Epidermal melanocyte (primary cell): ENCODE measurements at regions not wholly inside any gene's neighbourhood (a gene's known extent, or its start where the extent isn't known, plus 50 kb on each side); places are given as distances from the start of the nearest gene placed in this dataset.

Experiments
- DNase-seq: peaks from one replicate; pipeline ENCODE4 v3.0.0; 2011; ENCODE audit warnings: low spot score; ENCODE audit not compliant: insufficient read length

GRCh38 chr2:121074293-121074932 lies 210.6 kb downstream of the TFCP2L1 start:
- DNase-seq: no peak

- peak; percentile 36 for DNase-seq
These were observed 209.9 kb downstream of the TFCP2L1 start for GRCh38 chr2:121075006-121075551.

GRCh38 chr2:121075641-121076497 lies 209.1 kb downstream of the TFCP2L1 start:
- DNase-seq: no peak

- DNase-seq: no peak
These were observed 208.5 kb downstream of the TFCP2L1 start for GRCh38 chr2:121076498-121076820.

GRCh38 chr2:121076885-121077549 lies 208.0 kb downstream of the TFCP2L1 start:
- no peak for DNase-seq

GRCh38 chr2:121078899-121079298 lies 206.1 kb downstream of the TFCP2L1 start:
- no peak for DNase-seq

GRCh38 chr2:121080013-121080772 lies 204.8 kb downstream of the TFCP2L1 start:
- DNase-seq: peak; percentile 41

GRCh38 chr2:121081701-121082100 lies 203.3 kb downstream of the TFCP2L1 start:
- no peak for DNase-seq

- DNase-seq: no peak
These were observed 202.8 kb downstream of the TFCP2L1 start for GRCh38 chr2:121082191-121082590.

- DNase-seq: no peak
These were observed 200.8 kb downstream of the TFCP2L1 start for GRCh38 chr2:121084130-121084680.

- no peak for DNase-seq
These were observed 199.2 kb downstream of the TFCP2L1 start for GRCh38 chr2:121085801-121086200.

- DNase-seq: no peak
These were observed 198.6 kb downstream of the TFCP2L1 start for GRCh38 chr2:121086450-121086849.

GRCh38 chr2:121087117-121087516 lies 197.9 kb downstream of the TFCP2L1 start:
- DNase-seq: no peak

GRCh38 chr2:121088251-121089165 lies 196.5 kb downstream of the TFCP2L1 start:
- no peak for DNase-seq

- DNase-seq: no peak
These were observed 195.9 kb downstream of the TFCP2L1 start for GRCh38 chr2:121089166-121089510.

- no peak for DNase-seq
These were observed 194.8 kb downstream of the TFCP2L1 start for GRCh38 chr2:121090088-121090715.

GRCh38 chr2:121092095-121092494 lies 192.9 kb downstream of the TFCP2L1 start:
- DNase-seq: no peak

GRCh38 chr2:121093692-121094091 lies 191.3 kb downstream of the TFCP2L1 start:
- DNase-seq: no peak

GRCh38 chr2:121094101-121094500 lies 190.9 kb downstream of the TFCP2L1 start:
- DNase-seq: no peak

GRCh38 chr2:121094845-121095244 lies 190.2 kb downstream of the TFCP2L1 start:
- DNase-seq: no peak
